Left forelimb (tissue), 1 donor: ENCODE measurements at regions not wholly inside any gene's neighbourhood (a gene's known extent, or its start where the extent isn't known, plus 50 kb on each side); places are given as distances from the start of the nearest gene placed in this dataset.
"Not testable (repeated sequence)": the region's sequence is repeated elsewhere in the genome, so short reads cannot be mapped to it uniquely, and the experiment has no call there.

Experiments used
- DNase-seq: peaks from one replicate; pipeline ENCODE4 v3.0.0-alpha.2; 2018; ENCODE audit warnings: low spot score

GRCh38 chr5:124512952-124513632, 233.3 kb downstream of the ZNF608 start:
- no peak for DNase-seq

GRCh38 chr5:124512236-124512635, 234.2 kb downstream of the ZNF608 start:
- no peak for DNase-seq

GRCh38 chr5:124511791-124512190, 234.6 kb downstream of the ZNF608 start:
- DNase-seq, result no peak

GRCh38 chr5:124507688-124508087, 238.8 kb downstream of the ZNF608 start:
- DNase-seq, result no peak

GRCh38 chr5:124504081-124504916, 242.1 kb downstream of the ZNF608 start:
- no peak for DNase-seq

GRCh38 chr5:124502551-124502950, 243.9 kb downstream of the ZNF608 start:
- DNase-seq, result no peak

- DNase-seq, result not testable (repeated sequence)
Measured at GRCh38 chr5:124499818-124500217, 246.6 kb downstream of the ZNF608 start.

- not testable (repeated sequence) for DNase-seq
Measured at GRCh38 chr5:124496968-124497367, 249.5 kb downstream of the ZNF608 start.

- no peak for DNase-seq
Measured at GRCh38 chr5:124494540-124495116, 251.8 kb downstream of the ZNF608 start.

GRCh38 chr5:124492444-124493224, 253.8 kb downstream of the ZNF608 start:
- no peak for DNase-seq

- DNase-seq, result not testable (repeated sequence)
Measured at GRCh38 chr5:124490315-124490714, 256.1 kb downstream of the ZNF608 start.

- DNase-seq, result no peak
Measured at GRCh38 chr5:124481419-124481818, 265.0 kb downstream of the ZNF608 start.

- no peak for DNase-seq
Measured at GRCh38 chr5:124480964-124481363, 265.5 kb downstream of the ZNF608 start.

GRCh38 chr5:124480022-124480421, 266.4 kb downstream of the ZNF608 start:
- DNase-seq, result no peak

- DNase-seq, result no peak
Measured at GRCh38 chr5:124478264-124478663, 268.2 kb downstream of the ZNF608 start.

GRCh38 chr5:124477577-124477976, 268.9 kb downstream of the ZNF608 start:
- DNase-seq, result no peak

- DNase-seq, result no peak
Measured at GRCh38 chr5:124477062-124477461, 269.4 kb downstream of the ZNF608 start.

- no peak for DNase-seq
Measured at GRCh38 chr5:124474528-124475215, 271.8 kb downstream of the ZNF608 start.

GRCh38 chr5:124468671-124469411, 277.6 kb downstream of the ZNF608 start:
- DNase-seq, result no peak

- DNase-seq, result no peak
Measured at GRCh38 chr5:124467745-124468144, 278.7 kb downstream of the ZNF608 start.

GRCh38 chr5:124466011-124466410, 280.4 kb downstream of the ZNF608 start:
- DNase-seq, result no peak
